HG03460 (cell line): ENCODE measurements at regions not wholly inside any gene's neighbourhood (a gene's known extent, or its start where the extent isn't known, plus 50 kb on each side); places are given as distances from the start of the nearest gene placed in this dataset.

Source experiments
- ATAC-seq: cut with Tn5 transposase; IDR thresholded peaks from one replicate; pipeline ENCODE4 v1.9.1; 2021; ENCODE audit not compliant: unreplicated experiment

- ATAC-seq: no peak
These were observed 229.5 kb downstream of the UQCRFS1 start for GRCh38 chr19:28983430-28983829.

GRCh38 chr19:28981994-28982393, 231.0 kb downstream of the UQCRFS1 start:
- ATAC-seq: no peak

- no peak for ATAC-seq
These were observed 231.4 kb downstream of the UQCRFS1 start for GRCh38 chr19:28981518-28981917.

GRCh38 chr19:28980236-28980868, 232.6 kb downstream of the UQCRFS1 start:
- no peak for ATAC-seq

GRCh38 chr19:28977826-28978225, 235.1 kb downstream of the UQCRFS1 start:
- ATAC-seq: no peak

- ATAC-seq: no peak
These were observed 240.7 kb downstream of the UQCRFS1 start for GRCh38 chr19:28972058-28972852.

GRCh38 chr19:28971513-28971912, 241.4 kb downstream of the UQCRFS1 start:
- ATAC-seq: no peak

- ATAC-seq: no peak
These were observed 241.9 kb downstream of the UQCRFS1 start for GRCh38 chr19:28971049-28971448.

- no peak for ATAC-seq
These were observed 244.2 kb downstream of the UQCRFS1 start for GRCh38 chr19:28968721-28969120.

GRCh38 chr19:28966737-28967399, 246.1 kb downstream of the UQCRFS1 start:
- no peak for ATAC-seq

- no peak for ATAC-seq
These were observed 248.5 kb downstream of the UQCRFS1 start for GRCh38 chr19:28964500-28964899.

GRCh38 chr19:28963486-28964250, 249.3 kb downstream of the UQCRFS1 start:
- ATAC-seq: no peak

- ATAC-seq: no peak
These were observed 251.0 kb downstream of the UQCRFS1 start for GRCh38 chr19:28961772-28962500.

- no peak for ATAC-seq
These were observed 251.8 kb downstream of the UQCRFS1 start for GRCh38 chr19:28960986-28961705.

GRCh38 chr19:28960586-28960985, 252.4 kb downstream of the UQCRFS1 start:
- no peak for ATAC-seq

- no peak for ATAC-seq
These were observed 256.0 kb downstream of the UQCRFS1 start for GRCh38 chr19:28956961-28957360.

GRCh38 chr19:28956421-28956820, 256.5 kb downstream of the UQCRFS1 start:
- ATAC-seq: no peak

- no peak for ATAC-seq
These were observed 263.4 kb downstream of the UQCRFS1 start for GRCh38 chr19:28949535-28949934.

- ATAC-seq: no peak
These were observed 263.9 kb downstream of the UQCRFS1 start for GRCh38 chr19:28949027-28949426.

GRCh38 chr19:28948566-28948965, 264.4 kb downstream of the UQCRFS1 start:
- ATAC-seq: no peak
